Right lobe of liver (tissue), 4 donors: ENCODE measurements at regions not wholly inside any gene's neighbourhood (a gene's known extent, or its start where the extent isn't known, plus 50 kb on each side); places are given as distances from the start of the nearest gene placed in this dataset.

ENCODE experiments used
- CTCF ChIP-seq, 4 donors: fragments of 200-600 bp in 3 of 4; fragments of 450-650 bp in 1 of 4; IDR thresholded peaks; one replicate each; pipeline versions ENCODE4 v1.5.1 to v1.8.0; 2016 to 2022; ENCODE audit warnings: antibody characterized with exemption in 4 of 4, mild to moderate bottlenecking in 2 of 4
- POLR2A ChIP-seq: fragments of 450-650 bp; IDR thresholded peaks from one replicate; pipeline ENCODE4 v1.6.1; 2017; ENCODE audit warnings: antibody characterized with exemption, mild to moderate bottlenecking
- donor health status: DM: no; HTN: no; CAD: no.
- donor health status: DM: no; HTN: no; CAD: no.
- donor health status: DM: no; HTN: yes; CAD: no.

- TF ChIP-seq POLR2A = no peak
- TF ChIP-seq CTCF (IDR thresholded peaks at IDR 0.05) = no peak
Observed at GRCh38 chr12:77328326-77328725, 263.0 kb upstream of the E2F7 start.
